Right atrium auricular region (tissue), 2 donors: ENCODE measurements at regions not wholly inside any gene's neighbourhood (a gene's known extent, or its start where the extent isn't known, plus 50 kb on each side); places are given as distances from the start of the nearest gene placed in this dataset.

Experiments used
- DNase-seq: peaks from one replicate; pipeline ENCODE4 v3.0.0-alpha.2; 2019; ENCODE audit warnings: low spot score
- H3K27ac ChIP-seq, 2 donors: fragments of 200-600 bp; sonication (generic); 1 replicate in 1 of 2; 2 replicates in 1 of 2; pipeline ENCODE4 v1.5.1; 2016 to 2019
- H3K27me3 ChIP-seq, 2 donors: fragments of 200-600 bp; sonication (generic); one replicate each; pipeline versions ENCODE4 v1.5.1 to v1.6.0; 2017 to 2019
- H3K36me3 ChIP-seq: fragments of 200-600 bp; sonication (generic); one replicate; pipeline ENCODE4 v1.5.1; 2016
- H3K4me1 ChIP-seq, 2 donors: fragments of 200-600 bp; sonication (generic); one replicate each; pipeline versions ENCODE4 v1.5.1 to v1.6.0; 2017 to 2019
- H3K4me3 ChIP-seq, 2 donors: fragments of 200-600 bp; sonication (generic); 1 replicate in 1 of 2; 2 replicates in 1 of 2; pipeline ENCODE4 v1.5.1; 2017 to 2019; ENCODE audit warnings: mild to moderate bottlenecking in 1 of 2, moderate library complexity in 1 of 2
- H3K9me3 ChIP-seq, 2 donors: fragments of 200-600 bp; sonication (generic); one replicate each; pipeline ENCODE4 v1.5.1; 2019
- CTCF ChIP-seq, 2 donors: fragments of 200-600 bp; sonication (generic); IDR thresholded peaks; one replicate each; pipeline ENCODE4 v1.5.1; 2019; ENCODE audit warnings: antibody characterized with exemption in 2 of 2

GRCh38 chr3:83195243-83195642, 1433.8 kb upstream of the GBE1 start:
- Histone ChIP-seq H3K36me3 (no peaks in the 10 kb centered on the region), H3K4me3 (no peak overlapping the region), H3K4me1 (no peaks in the 10 kb centered on the region), H3K27me3 (no peaks in the 10 kb centered on the region), H3K27ac (no peak overlapping the region), H3K9me3 (no peaks in the 10 kb centered on the region)
- no peak for DNase-seq
- no peak for TF ChIP-seq CTCF (IDR thresholded peaks at IDR 0.05)

- no peaks in the 10 kb centered on the region for H3K4me1 ChIP-seq
- no peaks in the 10 kb centered on the region for H3K27me3 ChIP-seq
- no peaks in the 10 kb centered on the region for H3K9me3 ChIP-seq
- H3K27ac ChIP-seq, result no peak overlapping the region
- no peak overlapping the region for H3K4me3 ChIP-seq
- no peak for DNase-seq
- H3K36me3 ChIP-seq, result no peaks in the 10 kb centered on the region
- TF ChIP-seq CTCF (IDR thresholded peaks at IDR 0.05), result no peak
Observed at GRCh38 chr3:83193526-83193925, 1432.1 kb upstream of the GBE1 start.

- no peak overlapping the region for H3K4me3 ChIP-seq
- H3K36me3 ChIP-seq, result no peaks in the 10 kb centered on the region
- no peak for DNase-seq
- H3K27ac ChIP-seq, result no peak overlapping the region
- H3K9me3 ChIP-seq, result peaks cover 0 to 16% of the 10 kb centered on the region in 2 donors
- H3K4me1 ChIP-seq, result no peaks in the 10 kb centered on the region
- no peaks in the 10 kb centered on the region for H3K27me3 ChIP-seq
- TF ChIP-seq CTCF (IDR thresholded peaks at IDR 0.05), result no peak
Observed at GRCh38 chr3:83189634-83190033, 1428.2 kb upstream of the GBE1 start.

GRCh38 chr3:83169473-83169872, 1408.0 kb upstream of the GBE1 start:
- no peak for TF ChIP-seq CTCF (IDR thresholded peaks at IDR 0.05)
- H3K9me3 ChIP-seq, result no peaks in the 10 kb centered on the region
- H3K4me1 ChIP-seq, result no peaks in the 10 kb centered on the region
- no peak overlapping the region for H3K27ac ChIP-seq
- DNase-seq, result no peak
- H3K36me3 ChIP-seq, result no peaks in the 10 kb centered on the region
- H3K4me3 ChIP-seq, result no peak overlapping the region
- no peaks in the 10 kb centered on the region for H3K27me3 ChIP-seq

GRCh38 chr3:83150896-83151295, 1389.5 kb upstream of the GBE1 start:
- no peaks in the 10 kb centered on the region for H3K36me3 ChIP-seq
- no peak overlapping the region for H3K27ac ChIP-seq
- H3K4me3 ChIP-seq, result no peak overlapping the region
- DNase-seq, result no peak
- H3K4me1 ChIP-seq, result no peaks in the 10 kb centered on the region
- no peaks in the 10 kb centered on the region for H3K9me3 ChIP-seq
- no peaks in the 10 kb centered on the region for H3K27me3 ChIP-seq
- TF ChIP-seq CTCF (IDR thresholded peaks at IDR 0.05), result no peak

- no peak for TF ChIP-seq CTCF (IDR thresholded peaks at IDR 0.05)
Observed at GRCh38 chr3:83140983-83141382, 1379.5 kb upstream of the GBE1 start.

More at GRCh38 chr3:83140983-83141382, 1379.5 kb upstream of the GBE1 start:
- Histone ChIP-seq H3K27ac (no peak overlapping the region), H3K36me3 (no peaks in the 10 kb centered on the region), H3K4me1 (no peaks in the 10 kb centered on the region), H3K27me3 (no peaks in the 10 kb centered on the region), H3K9me3 (no peaks in the 10 kb centered on the region), H3K4me3 (no peak overlapping the region)
- no peak for DNase-seq
